A673 (cell line): ENCODE measurements at regions not wholly inside any gene's neighbourhood (a gene's known extent, or its start where the extent isn't known, plus 50 kb on each side); places are given as distances from the start of the nearest gene placed in this dataset.

ENCODE experiments used
- EZH2 ChIP-seq: fragments of 200-600 bp; sonication (generic); IDR thresholded peaks from 2 replicates; pipeline ENCODE4 v1.6.1; 2017; ENCODE audit warnings: borderline replicate concordance, low read depth, mild to moderate bottlenecking, mixed read lengths, antibody characterized with exemption, low read length; ENCODE audit not compliant: poor library complexity, severe bottlenecking
- TF ChIP-seq, protein P1 (sequence below): fragments of 300-800, 200-600 bp; sonication (generic); conservative IDR thresholded peaks from 2 replicates; pipeline ENCODE4 v1.5.1; 2017; ENCODE audit warnings: low read depth, mild to moderate bottlenecking, antibody characterized with exemption, low read length, moderate library complexity, mixed read lengths

DNA sequence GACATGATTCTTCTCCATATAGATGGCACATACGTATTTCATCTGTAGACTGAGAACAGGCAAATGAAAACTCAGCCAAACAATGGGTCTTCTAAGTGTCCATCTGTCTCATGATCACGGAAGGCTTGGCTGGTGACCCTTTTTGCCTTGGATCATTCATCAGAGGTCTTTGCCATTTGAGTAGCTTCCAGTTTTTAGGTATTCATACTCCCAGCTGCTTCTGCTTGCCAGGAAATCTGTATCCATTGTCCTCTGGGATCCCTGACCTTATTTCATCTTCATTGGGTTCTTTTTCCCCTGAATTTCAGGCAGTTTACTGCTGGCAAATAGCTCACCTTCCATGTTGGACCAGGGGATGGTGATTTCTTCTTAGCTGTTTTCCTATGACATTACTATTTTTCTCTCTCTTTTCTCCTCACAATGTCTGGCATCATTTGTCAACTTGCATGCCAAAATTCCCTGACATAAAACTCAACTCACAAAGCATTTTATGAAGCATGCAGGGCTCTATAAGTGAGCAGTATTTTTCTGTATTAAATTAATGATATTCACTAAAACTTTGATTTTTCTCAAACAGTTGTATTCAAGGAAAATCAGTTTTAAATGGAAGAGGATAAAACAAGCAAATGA is 241.2 kb downstream of the DNAJB9 start:
- TF ChIP-seq, protein P1, sequence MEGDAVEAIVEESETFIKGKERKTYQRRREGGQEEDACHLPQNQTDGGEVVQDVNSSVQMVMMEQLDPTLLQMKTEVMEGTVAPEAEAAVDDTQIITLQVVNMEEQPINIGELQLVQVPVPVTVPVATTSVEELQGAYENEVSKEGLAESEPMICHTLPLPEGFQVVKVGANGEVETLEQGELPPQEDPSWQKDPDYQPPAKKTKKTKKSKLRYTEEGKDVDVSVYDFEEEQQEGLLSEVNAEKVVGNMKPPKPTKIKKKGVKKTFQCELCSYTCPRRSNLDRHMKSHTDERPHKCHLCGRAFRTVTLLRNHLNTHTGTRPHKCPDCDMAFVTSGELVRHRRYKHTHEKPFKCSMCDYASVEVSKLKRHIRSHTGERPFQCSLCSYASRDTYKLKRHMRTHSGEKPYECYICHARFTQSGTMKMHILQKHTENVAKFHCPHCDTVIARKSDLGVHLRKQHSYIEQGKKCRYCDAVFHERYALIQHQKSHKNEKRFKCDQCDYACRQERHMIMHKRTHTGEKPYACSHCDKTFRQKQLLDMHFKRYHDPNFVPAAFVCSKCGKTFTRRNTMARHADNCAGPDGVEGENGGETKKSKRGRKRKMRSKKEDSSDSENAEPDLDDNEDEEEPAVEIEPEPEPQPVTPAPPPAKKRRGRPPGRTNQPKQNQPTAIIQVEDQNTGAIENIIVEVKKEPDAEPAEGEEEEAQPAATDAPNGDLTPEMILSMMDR, result no peak
- no peak for TF ChIP-seq EZH2
